GM18873 (cell line): ENCODE measurements at regions not wholly inside any gene's neighbourhood (a gene's known extent, or its start where the extent isn't known, plus 50 kb on each side); places are given as distances from the start of the nearest gene placed in this dataset.

Experiments used
- ATAC-seq: cut with Tn5 transposase; IDR thresholded peaks from one replicate; pipeline ENCODE4 v1.9.1; 2021; ENCODE audit warnings: mild to moderate bottlenecking, moderate library complexity, moderate number of reproducible peaks; ENCODE audit not compliant: unreplicated experiment, low FRiP score

DNA sequence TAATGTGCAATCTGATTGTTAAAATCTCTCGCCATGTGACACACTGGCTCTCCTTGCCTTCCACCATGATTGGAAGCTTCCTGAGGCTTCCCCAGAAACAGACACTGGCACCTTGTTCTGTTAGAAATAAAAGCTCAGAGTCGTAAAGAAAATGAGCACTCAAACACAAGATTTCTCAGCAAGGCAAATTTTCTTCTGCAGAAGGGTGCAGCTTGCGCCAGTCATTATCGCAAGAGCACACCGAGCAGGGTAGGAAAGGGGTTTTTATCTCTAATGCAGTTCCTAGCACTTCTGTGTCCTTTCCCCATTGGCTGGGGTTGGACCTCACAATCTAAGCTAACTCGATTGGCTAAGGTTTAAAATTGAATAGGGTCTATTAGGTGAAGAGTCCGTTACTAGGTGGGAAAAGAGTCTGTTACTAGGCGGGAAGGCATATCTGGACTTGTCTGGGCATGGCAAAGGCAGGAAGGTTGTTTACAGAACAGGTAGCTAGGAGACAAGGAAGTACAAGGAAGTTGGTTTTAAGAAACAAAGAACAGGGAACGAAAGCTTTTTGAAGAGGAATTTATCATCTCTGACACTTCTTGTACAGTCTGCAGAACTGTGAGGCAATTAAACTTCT lies 62.6 kb upstream of the BICD1 start:
- ATAC-seq = no peak

DNA sequence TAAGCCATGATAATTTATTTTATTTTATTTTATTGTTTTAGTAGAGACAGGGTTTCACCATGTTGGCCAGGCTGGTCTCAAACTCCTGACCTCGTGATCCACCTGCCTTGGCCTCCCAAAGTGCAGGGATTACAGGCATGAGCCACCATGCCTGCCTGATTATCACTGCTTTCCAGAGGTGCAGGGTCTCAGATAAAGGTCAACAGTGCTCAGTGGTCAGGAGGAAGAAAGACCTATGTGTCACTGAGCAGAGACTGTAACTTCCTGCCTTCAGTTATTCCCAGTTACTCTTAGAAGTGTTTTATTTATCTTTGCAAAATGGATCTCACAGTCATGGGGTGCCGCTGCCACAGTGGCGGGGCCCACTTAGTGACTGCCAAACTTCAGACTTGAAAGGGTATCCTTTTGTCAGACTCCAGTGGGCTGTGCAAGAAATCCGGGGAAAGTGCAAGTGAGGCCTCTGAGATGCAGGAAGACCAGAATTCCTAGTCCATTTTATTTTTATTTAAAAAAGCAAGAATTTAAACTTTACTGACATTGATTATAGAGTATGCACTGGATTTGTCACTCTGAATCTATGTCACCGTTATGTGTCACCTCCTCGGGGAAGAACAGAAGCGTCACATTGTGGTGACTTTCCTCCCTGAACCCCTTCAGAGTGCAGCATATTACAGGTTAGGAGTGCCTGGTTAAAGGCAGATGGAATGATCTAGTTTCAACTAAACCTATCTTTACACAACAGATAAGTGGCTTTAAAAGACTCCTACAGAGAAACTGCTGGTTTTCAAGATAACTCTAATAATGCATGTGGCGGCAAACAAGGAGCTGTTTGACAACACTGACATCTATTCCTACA lies 59.1 kb upstream of the BICD1 start:
- no peak for ATAC-seq

DNA sequence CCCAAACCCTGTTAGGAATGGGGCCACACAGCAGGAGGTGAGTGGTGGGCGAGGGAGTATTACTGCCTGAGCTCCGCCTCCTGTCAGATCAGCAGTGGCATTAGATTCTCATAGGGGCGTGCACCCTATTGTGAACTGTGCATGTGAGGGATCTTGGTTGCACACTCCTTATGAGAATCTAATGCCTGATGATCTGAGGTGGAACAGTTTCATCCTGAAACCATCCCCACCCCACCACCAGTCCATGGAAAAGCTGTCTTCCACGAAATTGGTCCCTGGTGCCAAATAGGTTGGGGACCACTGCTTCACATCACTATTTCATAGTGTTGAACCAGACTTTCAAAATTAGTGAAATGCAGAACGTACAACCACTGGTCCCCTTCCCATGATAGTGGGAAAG lies 57.9 kb upstream of the BICD1 start:
- no peak for ATAC-seq

DNA sequence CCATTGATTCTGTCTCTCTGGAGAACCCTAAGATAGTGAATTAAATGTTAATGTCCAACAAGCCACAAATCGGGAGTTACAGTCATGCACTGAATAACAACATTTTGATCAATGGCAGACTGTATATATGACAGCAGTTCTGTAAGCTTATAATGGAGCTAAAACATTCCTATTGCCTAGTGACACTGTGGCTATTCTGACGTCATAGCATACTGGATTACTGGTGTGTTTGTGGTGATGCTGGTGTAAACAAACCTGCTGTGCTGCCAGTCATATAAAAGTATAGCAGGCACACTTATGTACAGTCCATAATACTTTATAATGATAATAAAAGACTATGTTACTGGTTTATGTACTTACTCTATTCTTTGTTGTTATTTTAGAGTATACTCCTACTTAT lies 56.7 kb upstream of the BICD1 start:
- ATAC-seq = no peak

DNA sequence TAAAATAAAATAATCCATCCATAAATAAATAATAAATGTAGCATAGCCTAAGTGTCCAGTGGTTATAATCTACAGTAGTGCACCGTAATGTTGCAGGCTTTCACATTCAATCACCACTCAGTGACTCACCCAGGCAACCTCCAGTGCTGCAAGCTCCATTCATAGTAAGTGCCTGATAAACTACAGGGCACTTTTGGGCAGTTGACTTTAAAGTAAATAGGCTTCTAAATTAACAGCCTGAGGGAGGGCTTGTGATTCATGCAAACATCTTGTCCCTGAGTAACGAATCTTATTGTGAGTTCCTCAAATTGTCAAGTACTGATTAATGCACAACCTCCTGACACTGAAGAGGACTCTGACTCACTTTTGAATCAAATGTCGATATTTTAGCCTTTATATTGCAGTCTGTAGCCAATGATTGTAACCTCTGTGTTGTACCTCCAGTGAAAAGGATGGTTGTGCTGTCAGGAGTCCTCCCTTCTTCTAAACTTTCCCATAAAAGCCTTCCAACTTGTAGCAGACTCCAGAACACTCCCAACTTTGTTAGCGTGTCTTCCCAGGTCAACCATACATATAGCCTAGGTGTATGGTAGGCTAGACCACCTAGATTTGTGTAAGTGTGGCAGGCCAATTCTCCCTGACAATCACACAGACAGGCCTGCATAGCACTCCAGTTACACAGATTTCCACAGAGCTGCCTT lies 55.0 kb upstream of the BICD1 start:
- no peak for ATAC-seq

DNA sequence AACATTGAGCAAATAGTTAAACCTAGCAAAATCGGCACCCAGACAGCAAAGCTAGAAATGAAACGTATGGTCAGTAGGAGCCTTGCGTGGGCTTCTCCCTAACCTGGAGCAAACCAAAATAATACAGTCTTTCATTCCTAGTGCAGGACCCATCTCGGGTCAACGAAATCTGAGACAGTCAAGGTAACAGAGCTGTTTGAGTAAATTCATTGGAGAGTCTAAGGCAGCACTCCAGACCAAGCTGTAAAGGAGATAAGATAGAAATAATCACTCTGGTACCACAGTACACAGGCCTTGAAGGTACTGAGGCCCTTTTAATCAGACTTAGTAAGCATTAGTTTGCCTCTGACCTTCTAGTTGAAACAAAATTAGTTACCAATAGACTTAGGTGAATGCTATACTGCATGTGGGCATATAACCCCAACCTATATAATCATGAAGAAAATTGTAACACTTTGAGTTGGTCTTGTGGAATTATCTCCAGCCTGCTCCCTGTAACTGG lies 54.4 kb upstream of the BICD1 start:
- no peak for ATAC-seq

DNA sequence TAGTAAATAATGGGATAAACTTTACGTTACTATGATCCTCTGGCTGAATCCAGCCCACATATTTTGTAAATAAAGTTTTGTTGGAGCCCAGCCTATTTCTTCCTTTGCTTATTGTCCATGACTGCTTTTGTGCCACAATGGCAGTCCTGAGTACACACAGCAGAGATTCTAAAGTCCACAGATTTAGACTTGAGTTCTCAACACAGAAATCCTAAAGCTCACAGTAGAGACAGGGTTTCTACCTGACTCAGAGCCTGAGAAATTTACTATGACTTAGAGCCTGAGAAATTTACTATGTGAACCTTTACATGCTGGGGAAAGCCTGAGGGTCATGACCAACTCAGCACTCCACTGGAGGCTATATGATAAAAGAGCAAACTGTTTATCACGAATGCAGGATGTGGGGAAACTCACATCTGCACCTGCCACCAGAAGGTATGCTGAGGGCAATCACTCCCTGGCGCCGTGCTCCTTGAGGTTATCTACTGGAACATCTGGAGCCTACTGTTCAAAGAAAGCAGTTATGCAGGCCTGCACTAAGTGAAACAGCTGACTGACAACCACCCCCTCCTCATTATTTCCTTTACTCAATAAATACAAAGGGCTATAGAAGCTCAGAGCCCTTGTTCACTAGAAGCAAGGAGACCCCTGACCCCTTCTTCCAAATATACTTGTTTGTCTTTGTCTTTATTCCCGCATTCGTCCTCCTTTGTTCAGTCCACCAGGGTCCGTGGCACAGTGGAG lies 52.6 kb upstream of the BICD1 start:
- ATAC-seq = no peak
